Fibroblast of upper back skin (primary cell): ENCODE measurements at regions not wholly inside any gene's neighbourhood (a gene's known extent, or its start where the extent isn't known, plus 50 kb on each side); places are given as distances from the start of the nearest gene placed in this dataset.
"Not testable (repeated sequence)": the region's sequence is repeated elsewhere in the genome, so short reads cannot be mapped to it uniquely, and the experiment has no call there.

ENCODE experiments used
- DNase-seq: peaks from one replicate; pipeline ENCODE4 v3.0.0-alpha.2; 2013

- peak; percentile 87 for DNase-seq
Measured at GRCh38 chr13:39895254-39895653, 239.8 kb downstream of the COG6 start.

GRCh38 chr13:39897636-39898035 lies 242.2 kb downstream of the COG6 start:
- DNase-seq: no peak

- DNase-seq: no peak
Measured at GRCh38 chr13:39900106-39900750, 244.8 kb downstream of the COG6 start.

GRCh38 chr13:39904959-39905358 lies 249.5 kb downstream of the COG6 start:
- no peak for DNase-seq

- no peak for DNase-seq
Measured at GRCh38 chr13:39909634-39910033, 254.2 kb downstream of the COG6 start.

GRCh38 chr13:39910041-39910440 lies 254.6 kb downstream of the COG6 start:
- no peak for DNase-seq

- DNase-seq: peak; percentile 63
Measured at GRCh38 chr13:39910833-39911232, 255.4 kb downstream of the COG6 start.

GRCh38 chr13:39913339-39913738 lies 257.9 kb downstream of the COG6 start:
- DNase-seq: no peak

- DNase-seq: no peak
Measured at GRCh38 chr13:39913928-39914327, 258.5 kb downstream of the COG6 start.

- no peak for DNase-seq
Measured at GRCh38 chr13:39915418-39915817, 260.0 kb downstream of the COG6 start.

- no peak for DNase-seq
Measured at GRCh38 chr13:39916330-39916729, 260.9 kb downstream of the COG6 start.

- no peak for DNase-seq
Measured at GRCh38 chr13:39918620-39919236, 263.3 kb downstream of the COG6 start.

- DNase-seq: no peak
Measured at GRCh38 chr13:39920613-39921012, 265.2 kb downstream of the COG6 start.

GRCh38 chr13:39926345-39926744 lies 270.9 kb downstream of the COG6 start:
- DNase-seq: no peak

GRCh38 chr13:39928261-39928660 lies 272.8 kb downstream of the COG6 start:
- DNase-seq: no peak

GRCh38 chr13:39929583-39929982 lies 274.1 kb downstream of the COG6 start:
- DNase-seq: no peak

- DNase-seq: no peak
Measured at GRCh38 chr13:39930060-39930459, 274.6 kb downstream of the COG6 start.

GRCh38 chr13:39930544-39931444 lies 275.3 kb downstream of the COG6 start:
- no peak for DNase-seq

- no peak for DNase-seq
Measured at GRCh38 chr13:39931505-39931904, 276.0 kb downstream of the COG6 start.

GRCh38 chr13:39932514-39932913 lies 277.1 kb downstream of the COG6 start:
- not testable (repeated sequence) for DNase-seq

GRCh38 chr13:39935155-39935554 lies 279.7 kb downstream of the COG6 start:
- DNase-seq: no peak

GRCh38 chr13:39938596-39938995 lies 283.1 kb downstream of the COG6 start:
- peak; percentile 71 for DNase-seq

- DNase-seq: no peak
Measured at GRCh38 chr13:39941236-39941635, 285.8 kb downstream of the COG6 start.
